Left ventricle myocardium inferior (tissue), 1 donor: ENCODE measurements at regions not wholly inside any gene's neighbourhood (a gene's known extent, or its start where the extent isn't known, plus 50 kb on each side); places are given as distances from the start of the nearest gene placed in this dataset.

Source experiments
- DNase-seq: peaks from one replicate; pipeline ENCODE4 v3.0.0-alpha.2; 2020
- H3K27ac ChIP-seq: fragments of 200-600 bp; replicated peaks from 2 replicates; pipeline ENCODE4 v1.8.0; 2021
- H3K27me3 ChIP-seq: fragments of 200-600 bp; 2 replicates; pipeline ENCODE4 v1.8.0; 2021; ENCODE audit warnings: low read depth
- H3K36me3 ChIP-seq: fragments of 200-600 bp; 2 replicates; pipeline ENCODE4 v1.8.0; 2021
- H3K4me1 ChIP-seq: fragments of 200-600 bp; 2 replicates; pipeline ENCODE4 v1.8.0; 2021
- H3K4me3 ChIP-seq: fragments of 200-600 bp; 2 replicates; pipeline ENCODE4 v1.8.0; 2021; ENCODE audit warnings: mild to moderate bottlenecking, moderate library complexity
- H3K9me3 ChIP-seq: fragments of 200-600 bp; replicated peaks from 2 replicates; pipeline ENCODE4 v1.8.0; 2021
- intact Hi-C: fragments of 100-400 bp; cut with micrococcal nuclease; formaldehyde crosslinking; loops from one replicate; pipeline ENCODE4 v1.11.0; 2022
- TF ChIP-seq, protein P1 (sequence below): fragments of 200-600 bp; IDR thresholded peaks from 2 replicates; pipeline ENCODE4 v1.8.0; 2021; ENCODE audit warnings: antibody characterized with exemption, mild to moderate bottlenecking, borderline replicate concordance
- donor health status: DM: no; HTN: yes; CAD: no; lungs with severe emphysema.

DNA sequence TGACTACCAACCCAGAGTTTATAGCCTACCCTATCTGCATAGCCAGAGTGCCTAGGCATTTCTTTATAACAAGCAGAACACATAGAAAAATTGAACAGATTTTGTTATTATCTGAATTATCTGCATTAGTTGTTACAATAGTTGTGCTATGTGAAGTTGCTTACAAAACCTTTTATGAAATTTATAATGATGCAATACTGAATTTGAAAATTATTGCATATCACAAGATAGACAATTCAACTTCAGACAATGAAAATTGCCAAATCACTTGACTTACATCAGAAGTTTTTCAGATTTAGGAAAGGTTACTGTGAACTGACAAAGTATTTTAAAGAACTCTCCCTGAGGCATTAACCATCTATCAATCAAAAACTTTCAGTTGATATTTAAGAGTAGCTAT lies 437.9 kb upstream of the PIK3C3 start:
- H3K36me3 ChIP-seq = no peaks in the 10 kb centered on the region
- no peak for DNase-seq
- intact Hi-C loops = no loop called here
- no peak overlapping the region for H3K4me3 ChIP-seq
- no peaks in the 10 kb centered on the region for H3K27me3 ChIP-seq
- H3K9me3 ChIP-seq = no peaks in the 10 kb centered on the region
- TF ChIP-seq, protein P1, sequence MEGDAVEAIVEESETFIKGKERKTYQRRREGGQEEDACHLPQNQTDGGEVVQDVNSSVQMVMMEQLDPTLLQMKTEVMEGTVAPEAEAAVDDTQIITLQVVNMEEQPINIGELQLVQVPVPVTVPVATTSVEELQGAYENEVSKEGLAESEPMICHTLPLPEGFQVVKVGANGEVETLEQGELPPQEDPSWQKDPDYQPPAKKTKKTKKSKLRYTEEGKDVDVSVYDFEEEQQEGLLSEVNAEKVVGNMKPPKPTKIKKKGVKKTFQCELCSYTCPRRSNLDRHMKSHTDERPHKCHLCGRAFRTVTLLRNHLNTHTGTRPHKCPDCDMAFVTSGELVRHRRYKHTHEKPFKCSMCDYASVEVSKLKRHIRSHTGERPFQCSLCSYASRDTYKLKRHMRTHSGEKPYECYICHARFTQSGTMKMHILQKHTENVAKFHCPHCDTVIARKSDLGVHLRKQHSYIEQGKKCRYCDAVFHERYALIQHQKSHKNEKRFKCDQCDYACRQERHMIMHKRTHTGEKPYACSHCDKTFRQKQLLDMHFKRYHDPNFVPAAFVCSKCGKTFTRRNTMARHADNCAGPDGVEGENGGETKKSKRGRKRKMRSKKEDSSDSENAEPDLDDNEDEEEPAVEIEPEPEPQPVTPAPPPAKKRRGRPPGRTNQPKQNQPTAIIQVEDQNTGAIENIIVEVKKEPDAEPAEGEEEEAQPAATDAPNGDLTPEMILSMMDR = no peak
- H3K27ac ChIP-seq = no peak overlapping the region
- H3K4me1 ChIP-seq = no peaks in the 10 kb centered on the region

DNA sequence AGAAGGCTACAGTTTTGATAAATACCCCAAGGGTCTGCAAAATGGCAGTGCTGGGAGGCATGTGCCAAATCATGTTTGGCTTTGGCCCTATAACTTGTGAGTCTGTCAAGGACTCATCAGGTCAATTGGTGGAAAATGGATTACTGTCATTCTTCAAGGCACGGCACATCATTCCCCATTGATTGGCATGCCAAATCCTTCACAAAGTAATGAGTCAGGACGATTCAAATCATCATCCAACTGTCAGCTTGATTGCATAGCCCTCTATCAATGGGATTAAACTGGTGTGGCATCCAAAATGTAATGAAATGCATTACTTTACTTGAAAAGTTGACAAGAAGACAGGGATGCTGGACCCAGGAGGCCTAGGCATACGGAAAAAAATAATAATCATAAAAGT lies 441.6 kb upstream of the PIK3C3 start:
- TF ChIP-seq, protein P1 = no peak
- H3K27me3 ChIP-seq = no peaks in the 10 kb centered on the region
- no peak overlapping the region for H3K27ac ChIP-seq
- no peak for DNase-seq
- H3K4me3 ChIP-seq = no peak overlapping the region
- peaks cover 7% of the 10 kb centered on the region for H3K9me3 ChIP-seq
- no peaks in the 10 kb centered on the region for H3K36me3 ChIP-seq
- intact Hi-C loops = no loop called here
- no peaks in the 10 kb centered on the region for H3K4me1 ChIP-seq

DNA sequence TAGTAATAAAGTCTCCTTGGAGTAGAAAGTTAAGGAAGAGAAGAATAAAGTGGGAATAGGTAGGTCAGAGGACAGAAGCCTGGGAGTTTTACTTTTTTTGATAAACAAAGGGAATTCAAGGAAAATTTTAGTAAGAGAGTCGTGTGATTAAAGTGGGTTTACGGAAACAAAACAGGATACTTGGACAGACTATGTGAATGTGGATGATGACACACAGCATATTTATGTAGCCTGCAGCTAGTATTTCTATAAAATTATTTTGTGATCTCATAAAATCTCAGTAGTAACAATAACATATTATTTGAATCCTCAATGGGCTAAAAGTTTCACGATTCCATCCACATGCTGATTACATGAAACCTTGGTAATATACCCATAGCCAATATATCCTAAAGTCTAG lies 450.7 kb upstream of the PIK3C3 start:
- intact Hi-C loops = no loop called here
- Histone ChIP-seq H3K27me3 (no peaks in the 10 kb centered on the region), H3K9me3 (no peaks in the 10 kb centered on the region), H3K4me1 (no peaks in the 10 kb centered on the region), H3K27ac (no peak overlapping the region), H3K36me3 (no peaks in the 10 kb centered on the region), H3K4me3 (no peak overlapping the region)
- no peak for DNase-seq
- TF ChIP-seq, protein P1 = no peak

DNA sequence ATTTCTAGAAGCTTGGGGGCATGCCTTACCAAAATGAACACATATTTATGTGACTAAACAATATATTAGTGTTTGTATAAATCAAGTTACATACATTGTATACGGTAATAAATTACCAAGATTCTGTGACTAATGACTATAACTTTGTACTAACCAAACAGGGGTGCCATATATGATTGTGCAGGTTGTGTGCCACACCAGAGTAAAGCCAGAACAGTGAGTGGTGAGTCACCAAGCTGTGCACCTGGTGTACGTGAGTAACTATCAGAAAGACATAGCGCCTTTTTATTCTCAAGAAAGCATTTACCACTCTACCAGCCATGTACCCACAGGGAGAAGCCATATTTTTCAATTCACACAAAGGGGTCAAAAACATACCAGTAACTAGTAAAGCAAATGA lies 453.2 kb upstream of the PIK3C3 start:
- no peaks in the 10 kb centered on the region for H3K4me1 ChIP-seq
- H3K27ac ChIP-seq = no peak overlapping the region
- no peak for DNase-seq
- intact Hi-C loops = no loop called here
- no peaks in the 10 kb centered on the region for H3K27me3 ChIP-seq
- no peak overlapping the region for H3K4me3 ChIP-seq
- H3K36me3 ChIP-seq = no peaks in the 10 kb centered on the region
- H3K9me3 ChIP-seq = no peaks in the 10 kb centered on the region
- TF ChIP-seq, protein P1 = no peak

DNA sequence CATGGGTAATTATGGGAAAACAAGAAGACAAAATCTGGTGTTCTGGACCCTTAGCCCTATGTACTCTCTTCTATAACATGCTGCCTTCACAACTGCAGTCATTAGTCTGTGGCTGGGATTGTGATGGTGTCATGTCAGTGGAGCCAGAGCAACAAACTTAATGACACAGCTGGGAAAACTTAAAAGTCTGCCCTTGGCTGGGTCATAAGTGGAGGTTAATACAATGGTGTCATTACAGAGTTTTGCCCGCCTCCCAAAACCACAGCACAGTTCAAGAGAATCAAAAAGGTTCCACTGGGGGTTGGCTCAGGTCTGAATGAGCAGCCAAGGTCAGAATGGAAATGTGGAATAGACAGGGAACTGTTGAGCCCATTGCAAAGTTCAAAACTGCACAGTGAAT lies 455.7 kb upstream of the PIK3C3 start:
- H3K4me1 ChIP-seq = no peaks in the 10 kb centered on the region
- H3K4me3 ChIP-seq = no peak overlapping the region
- no peaks in the 10 kb centered on the region for H3K36me3 ChIP-seq
- H3K27me3 ChIP-seq = no peaks in the 10 kb centered on the region
- intact Hi-C loops = no loop called here
- DNase-seq = no peak
- no peak overlapping the region for H3K27ac ChIP-seq
- H3K9me3 ChIP-seq = no peaks in the 10 kb centered on the region
- TF ChIP-seq, protein P1 = no peak

DNA sequence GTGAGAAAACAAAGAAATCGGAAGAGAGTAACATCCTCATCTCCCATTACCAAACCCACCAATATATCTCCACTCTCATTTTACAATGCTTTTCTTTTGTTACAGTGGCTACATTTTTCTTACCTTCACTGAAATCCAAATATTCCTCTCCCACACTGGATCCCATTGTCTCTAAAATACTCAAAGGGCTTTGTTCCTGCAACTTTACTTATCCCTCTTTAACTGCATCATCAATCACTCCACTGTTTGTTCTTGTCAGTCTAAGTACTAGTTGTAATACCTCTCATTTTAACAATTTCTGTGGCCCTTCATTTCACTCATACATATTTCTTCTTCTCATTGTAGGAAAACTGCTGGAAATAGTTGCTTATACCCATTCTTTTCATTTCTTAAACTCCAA lies 464.2 kb upstream of the PIK3C3 start:
- Histone ChIP-seq H3K9me3 (peaks cover 10% of the 10 kb centered on the region), H3K4me1 (no peaks in the 10 kb centered on the region), H3K27ac (no peak overlapping the region), H3K27me3 (no peaks in the 10 kb centered on the region), H3K36me3 (no peaks in the 10 kb centered on the region), H3K4me3 (no peak overlapping the region)
- DNase-seq = no peak
- TF ChIP-seq, protein P1 = no peak
- intact Hi-C loops = no loop called here
